HG03060 (cell line): ENCODE measurements at regions not wholly inside any gene's neighbourhood (a gene's known extent, or its start where the extent isn't known, plus 50 kb on each side); places are given as distances from the start of the nearest gene placed in this dataset.
"Not testable (repeated sequence)": the region's sequence is repeated elsewhere in the genome, so short reads cannot be mapped to it uniquely, and the experiment has no call there.

Experiments
- ATAC-seq: cut with Tn5 transposase; IDR thresholded peaks from one replicate; pipeline ENCODE4 v1.9.1; 2021; ENCODE audit warnings: low read depth, moderate number of reproducible peaks; ENCODE audit not compliant: unreplicated experiment

- no peak for ATAC-seq
Observed at GRCh38 chrX:109184506-109185139, 297.3 kb downstream of the GUCY2F start.

- ATAC-seq = no peak
Observed at GRCh38 chrX:109172091-109172602, 309.7 kb downstream of the GUCY2F start.

- no peak for ATAC-seq
Observed at GRCh38 chrX:109155161-109155560, 326.7 kb downstream of the GUCY2F start.

DNA sequence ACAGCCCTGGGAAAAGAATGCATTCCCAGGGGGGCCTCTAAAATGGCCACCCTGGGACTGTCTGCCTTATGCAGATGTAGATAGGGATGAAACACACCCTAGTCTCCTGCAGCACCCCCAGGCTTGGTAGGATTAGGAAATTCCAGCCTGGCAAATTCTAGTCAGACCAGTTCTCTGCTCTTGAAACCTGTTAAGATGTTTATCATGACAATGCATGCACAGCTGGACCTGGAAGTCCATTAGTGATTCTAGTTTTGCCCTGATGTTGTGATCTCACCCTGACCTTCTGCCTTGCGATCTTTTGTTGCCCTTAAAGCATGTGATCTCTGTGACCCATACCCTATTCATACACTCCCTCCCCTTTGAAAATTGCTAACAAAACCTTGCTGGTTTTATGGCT lies 337.7 kb downstream of the GUCY2F start:
- ATAC-seq = not testable (repeated sequence)

DNA sequence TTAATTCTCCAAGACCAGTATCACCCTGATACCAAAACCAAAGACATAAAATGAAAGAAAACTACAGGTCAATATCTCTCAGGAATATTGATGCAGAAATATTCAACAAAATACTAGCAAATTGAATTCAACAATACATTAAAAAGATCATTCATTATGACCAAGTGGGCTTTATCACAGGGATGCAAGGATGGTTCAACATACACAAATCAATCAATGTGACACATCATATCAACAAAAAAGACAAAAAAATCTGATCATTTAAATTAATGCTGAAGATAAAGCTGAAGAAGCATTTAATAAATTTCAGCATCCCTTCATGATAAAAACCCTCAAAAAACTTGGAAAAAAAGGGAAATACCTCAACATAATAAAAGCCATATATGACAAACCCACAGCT lies 341.4 kb downstream of the GUCY2F start:
- no peak for ATAC-seq

DNA sequence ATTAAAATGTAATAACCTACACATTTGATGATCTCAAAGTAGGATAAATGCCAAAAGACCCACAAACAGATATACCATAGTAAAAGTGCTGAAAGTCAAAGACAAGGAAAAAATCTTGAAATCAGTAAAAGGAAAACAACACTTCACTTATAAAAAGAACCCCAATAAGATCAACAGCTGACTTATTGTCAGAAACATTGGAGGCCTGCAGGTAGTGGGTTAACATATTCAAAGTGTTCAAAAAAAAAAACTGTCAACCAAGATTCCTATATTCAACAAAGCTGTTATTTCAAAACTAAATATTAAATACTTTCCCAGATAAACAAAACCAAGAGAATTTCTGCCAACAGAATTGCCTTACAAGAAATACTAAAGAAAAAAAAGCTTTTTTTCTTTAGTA lies 347.1 kb downstream of the GUCY2F start:
- ATAC-seq = no peak

GRCh38 chrX:109125304-109125703 lies 356.6 kb downstream of the GUCY2F start:
- ATAC-seq = no peak

DNA sequence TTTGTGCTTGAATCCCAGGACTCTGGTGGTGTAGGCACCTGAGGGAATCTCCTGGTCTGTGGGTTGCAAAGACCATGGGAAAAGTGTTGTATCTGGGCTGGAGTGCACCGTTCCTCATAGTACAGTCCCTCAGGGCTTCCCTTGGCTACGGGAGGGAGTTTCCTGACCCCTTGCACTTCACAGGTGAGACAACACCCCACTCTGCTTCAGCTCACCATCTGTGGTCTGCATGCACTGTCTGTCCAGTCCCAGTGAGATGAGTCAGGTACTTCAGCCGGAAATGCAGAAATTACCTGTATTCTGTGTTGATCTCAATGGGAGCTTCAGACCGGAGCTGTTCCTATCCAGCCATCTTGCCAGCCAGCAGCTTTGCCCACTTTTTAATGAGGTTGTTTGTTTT lies 353.0 kb upstream of the IRS4 start:
- ATAC-seq = no peak

DNA sequence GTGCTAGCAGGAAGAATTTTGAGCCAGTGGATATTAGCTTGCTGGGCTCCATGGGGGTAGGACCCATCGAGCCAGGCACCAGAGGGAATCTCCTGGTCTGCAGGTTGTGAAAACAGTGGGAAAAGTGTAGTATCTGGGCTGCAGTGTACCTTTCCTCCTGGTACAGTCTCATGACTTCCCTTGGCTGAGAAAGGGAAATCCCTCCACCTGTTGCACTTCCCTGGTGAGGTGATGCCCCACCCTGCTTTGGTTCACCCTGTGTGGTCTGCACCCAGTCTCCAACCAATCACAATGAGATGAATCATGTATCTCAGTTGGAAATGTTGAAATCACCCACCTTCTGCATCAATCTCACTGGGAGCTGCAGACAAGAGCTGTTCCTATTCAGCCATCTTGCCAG lies 341.4 kb upstream of the IRS4 start:
- no peak for ATAC-seq

DNA sequence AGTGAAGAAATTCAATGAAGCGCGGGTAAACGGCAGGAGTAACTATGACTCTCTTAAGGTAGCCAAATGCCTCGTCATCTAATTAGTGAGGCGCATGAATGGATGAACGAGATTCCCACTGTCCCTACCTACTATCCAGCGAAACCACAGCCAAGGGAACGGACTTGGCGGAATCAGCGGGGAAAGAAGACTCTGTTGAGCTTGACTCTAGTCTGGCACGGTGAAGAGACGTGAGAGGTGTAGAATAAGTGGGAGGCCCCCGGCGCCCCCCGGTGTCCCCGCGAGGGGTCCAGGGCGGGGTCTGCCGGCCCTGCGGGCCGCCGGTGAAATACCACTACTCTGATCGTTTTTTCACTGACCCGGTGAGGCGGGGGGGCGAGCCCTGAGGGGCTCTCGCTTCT lies 317.8 kb upstream of the IRS4 start:
- not testable (repeated sequence) for ATAC-seq

GRCh38 chrX:109049903-109050302 lies 313.5 kb upstream of the IRS4 start:
- no peak for ATAC-seq

DNA sequence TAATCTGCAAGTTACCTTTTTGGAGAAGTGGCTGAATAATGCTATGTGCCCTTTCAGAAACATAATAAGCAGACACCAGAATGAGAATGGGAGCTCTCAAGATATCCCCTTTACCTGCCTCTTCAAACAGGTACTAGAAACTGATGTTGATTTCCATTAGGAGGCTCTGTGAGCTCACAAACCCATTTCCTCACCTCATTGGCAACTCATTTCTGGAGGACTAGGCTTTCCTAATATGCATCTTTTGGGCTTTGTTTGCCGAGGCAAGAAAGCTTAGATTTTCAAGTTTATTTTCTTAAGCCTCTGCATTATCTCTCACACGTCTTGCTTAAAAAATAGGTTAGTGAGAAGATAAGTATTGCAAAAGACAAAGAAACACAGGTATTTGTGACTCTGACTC lies 313.1 kb upstream of the IRS4 start:
- no peak for ATAC-seq

DNA sequence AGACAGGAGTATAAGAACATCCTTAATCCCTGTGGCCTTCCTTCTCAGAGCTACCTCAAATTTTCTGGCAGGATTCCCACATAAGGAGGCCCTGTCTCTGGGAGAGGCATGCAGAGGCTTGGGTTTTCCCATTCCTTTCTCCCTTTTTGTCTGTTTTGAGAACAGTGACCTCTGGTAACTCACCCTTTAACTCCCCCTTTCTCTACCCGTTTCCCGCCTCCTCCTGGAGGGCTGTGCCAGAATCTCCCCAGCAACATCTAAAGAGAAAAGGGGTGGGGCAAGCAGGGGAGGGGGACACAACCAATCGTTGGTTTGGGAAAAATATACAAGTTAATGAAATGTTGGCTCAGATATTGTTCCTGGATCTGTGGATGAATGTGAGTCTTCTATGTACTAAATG lies 303.7 kb upstream of the IRS4 start:
- ATAC-seq = no peak

GRCh38 chrX:109036624-109037023 lies 300.3 kb upstream of the IRS4 start:
- ATAC-seq = no peak

- ATAC-seq = no peak
Observed at GRCh38 chrX:108993909-108994308, 257.5 kb upstream of the IRS4 start.

DNA sequence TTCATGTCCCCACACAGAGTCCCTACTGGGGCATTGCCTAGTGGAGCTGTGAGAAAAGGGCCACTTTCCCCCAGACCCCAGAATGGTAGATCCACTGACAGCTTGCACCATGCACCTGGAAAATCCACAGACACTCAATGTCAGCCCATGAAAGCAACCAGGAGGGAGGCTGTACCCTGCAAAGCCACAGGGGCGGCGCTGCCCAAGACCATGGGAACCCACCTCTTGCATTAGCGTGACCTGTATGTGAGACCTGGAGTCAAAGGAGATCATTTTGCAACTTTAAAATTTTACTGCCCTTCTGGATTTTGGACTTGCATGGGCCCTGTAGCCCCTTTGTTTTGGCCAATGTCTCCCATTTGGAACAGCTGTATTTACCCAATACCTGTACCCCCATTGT lies 236.5 kb upstream of the IRS4 start:
- ATAC-seq = not testable (repeated sequence)

- ATAC-seq = no peak
Observed at GRCh38 chrX:108947205-108947604, 210.8 kb upstream of the IRS4 start.

- ATAC-seq = no peak
Observed at GRCh38 chrX:108946531-108946930, 210.2 kb upstream of the IRS4 start.

- no peak for ATAC-seq
Observed at GRCh38 chrX:108945883-108946523, 209.6 kb upstream of the IRS4 start.

- no peak for ATAC-seq
Observed at GRCh38 chrX:108914791-108915190, 178.4 kb upstream of the IRS4 start.

GRCh38 chrX:108903831-108904230 lies 167.5 kb upstream of the IRS4 start:
- ATAC-seq = not testable (repeated sequence)

DNA sequence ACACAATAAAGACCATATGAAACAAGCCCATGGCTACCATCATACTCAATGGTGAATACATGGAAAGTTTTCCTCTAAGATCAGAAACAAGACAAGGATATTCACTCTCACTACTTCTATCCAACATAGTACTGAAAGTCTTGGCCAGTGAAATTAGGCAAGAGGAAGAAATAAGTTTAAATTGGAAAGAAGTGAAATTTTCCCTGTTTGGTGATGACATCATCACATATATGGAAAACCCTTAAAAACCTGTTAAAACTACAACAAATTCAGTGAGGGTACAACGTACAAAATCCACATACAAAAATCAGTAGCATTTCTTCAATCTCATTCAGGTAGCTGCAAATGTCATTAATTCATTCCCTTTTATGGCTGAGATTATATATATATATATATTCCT lies 164.0 kb upstream of the IRS4 start:
- ATAC-seq = no peak
